Suprapubic skin (tissue), 4 donors: ENCODE measurements at regions not wholly inside any gene's neighbourhood (a gene's known extent, or its start where the extent isn't known, plus 50 kb on each side); places are given as distances from the start of the nearest gene placed in this dataset.

Experiments
- DNase-seq, 2 donors: peaks; one replicate each; pipeline ENCODE4 v3.0.0-alpha.2; 2019; ENCODE audit warnings: low spot score in 2 of 2
- H3K27ac ChIP-seq: fragments of 200-600 bp; sonication (generic); one replicate; pipeline ENCODE4 v1.5.1; 2019
- H3K27me3 ChIP-seq: fragments of 200-600 bp; sonication (generic); one replicate; pipeline ENCODE4 v1.5.1; 2019
- H3K36me3 ChIP-seq: fragments of 200-600 bp; sonication (generic); one replicate; pipeline ENCODE4 v1.5.1; 2019
- H3K4me1 ChIP-seq: fragments of 200-600 bp; sonication (generic); one replicate; pipeline ENCODE4 v1.5.1; 2019
- H3K4me3 ChIP-seq: fragments of 200-600 bp; sonication (generic); one replicate; pipeline ENCODE4 v1.5.1; 2019; ENCODE audit warnings: mild to moderate bottlenecking
- H3K9me3 ChIP-seq: fragments of 200-600 bp; sonication (generic); one replicate; pipeline ENCODE4 v1.5.1; 2019
- EP300 ChIP-seq: sonication (generic); formaldehyde crosslinking; IDR thresholded peaks from one replicate; pipeline ENCODE4 v1.6.1; 2017; ENCODE audit warnings: antibody characterized with exemption
- POLR2A ChIP-seq, 2 donors: fragments of 450-650 bp; IDR thresholded peaks; one replicate each; pipeline ENCODE4 v1.6.1; 2017; ENCODE audit warnings: antibody characterized with exemption in 2 of 2, mild to moderate bottlenecking in 2 of 2, moderate library complexity in 2 of 2
- POLR2AphosphoS5 ChIP-seq, 3 donors: sonication (generic); formaldehyde crosslinking; IDR thresholded peaks; one replicate each; pipeline ENCODE4 v1.6.1; 2017; ENCODE audit warnings: antibody characterized with exemption in 3 of 3
- WGBS: methylation state at CpG from one replicate; pipeline ENCODE4 v1.1.5; 2018; 5-methylcytosine and 5-hydroxymethylcytosine counted together
- TF ChIP-seq, protein P1 (sequence below), 2 donors: fragments of 200-600 bp in 1 of 2; fragments of 450-650 bp in 1 of 2; sonication (generic) in 1 of 2; IDR thresholded peaks; one replicate each; pipeline ENCODE4 v1.5.1; 2016 to 2019; ENCODE audit warnings: antibody characterized with exemption in 2 of 2, mild to moderate bottlenecking in 1 of 2, moderate library complexity in 1 of 2

DNA sequence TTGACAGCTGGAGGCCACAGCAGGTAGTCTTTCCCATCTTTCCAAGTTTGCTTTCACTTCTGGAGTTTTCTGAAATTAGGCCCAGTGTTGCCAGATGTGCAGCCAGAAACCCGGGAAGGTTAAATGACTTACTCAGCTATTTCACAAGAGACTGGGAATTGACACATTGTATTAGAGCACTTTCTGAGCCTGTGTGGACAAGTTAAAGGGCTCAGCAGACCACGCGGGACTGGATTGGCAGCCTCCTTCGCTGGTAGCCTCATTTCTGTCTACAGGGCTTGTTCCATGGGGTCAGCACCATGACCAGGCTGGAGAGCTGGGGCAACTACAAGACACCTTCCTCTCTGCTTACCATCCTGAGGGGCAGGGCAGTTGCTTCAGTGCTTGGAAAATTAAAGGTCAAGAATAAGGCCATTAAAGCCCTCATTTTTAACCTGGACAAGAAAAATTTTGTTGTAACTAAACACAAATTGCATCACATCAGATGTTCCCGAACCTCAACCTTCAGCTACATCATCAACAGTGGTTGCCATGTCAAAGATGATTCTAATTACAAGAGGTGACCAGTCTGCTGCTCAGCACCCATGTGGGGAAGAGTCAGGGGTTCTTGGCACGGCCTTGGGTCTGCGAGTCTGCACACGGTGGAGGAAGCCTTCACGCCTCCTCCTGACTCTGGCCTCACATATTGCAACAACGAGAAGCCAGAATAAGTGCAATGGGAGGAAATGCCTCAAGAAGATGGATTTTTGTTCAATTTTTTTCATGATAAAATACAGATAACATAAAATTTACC lies 279.5 kb upstream of the RAB6C start:
- H3K27me3 ChIP-seq, result no peaks in the 10 kb centered on the region
- WGBS, result 58% methylated on average over 10 of the region's 10 CpGs
- H3K36me3 ChIP-seq, result no peaks in the 10 kb centered on the region
- no peak for DNase-seq
- no peaks in the 10 kb centered on the region for H3K4me1 ChIP-seq
- no peak overlapping the region for H3K27ac ChIP-seq
- TF ChIP-seq, protein P1, sequence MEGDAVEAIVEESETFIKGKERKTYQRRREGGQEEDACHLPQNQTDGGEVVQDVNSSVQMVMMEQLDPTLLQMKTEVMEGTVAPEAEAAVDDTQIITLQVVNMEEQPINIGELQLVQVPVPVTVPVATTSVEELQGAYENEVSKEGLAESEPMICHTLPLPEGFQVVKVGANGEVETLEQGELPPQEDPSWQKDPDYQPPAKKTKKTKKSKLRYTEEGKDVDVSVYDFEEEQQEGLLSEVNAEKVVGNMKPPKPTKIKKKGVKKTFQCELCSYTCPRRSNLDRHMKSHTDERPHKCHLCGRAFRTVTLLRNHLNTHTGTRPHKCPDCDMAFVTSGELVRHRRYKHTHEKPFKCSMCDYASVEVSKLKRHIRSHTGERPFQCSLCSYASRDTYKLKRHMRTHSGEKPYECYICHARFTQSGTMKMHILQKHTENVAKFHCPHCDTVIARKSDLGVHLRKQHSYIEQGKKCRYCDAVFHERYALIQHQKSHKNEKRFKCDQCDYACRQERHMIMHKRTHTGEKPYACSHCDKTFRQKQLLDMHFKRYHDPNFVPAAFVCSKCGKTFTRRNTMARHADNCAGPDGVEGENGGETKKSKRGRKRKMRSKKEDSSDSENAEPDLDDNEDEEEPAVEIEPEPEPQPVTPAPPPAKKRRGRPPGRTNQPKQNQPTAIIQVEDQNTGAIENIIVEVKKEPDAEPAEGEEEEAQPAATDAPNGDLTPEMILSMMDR (IDR thresholded peaks at IDR 0.05), result no peak
- no peak for TF ChIP-seq POLR2AphosphoS5 (IDR thresholded peaks at IDR 0.05)
- no peak for TF ChIP-seq POLR2A (IDR thresholded peaks at IDR 0.05)
- no peak for TF ChIP-seq EP300
- no peaks in the 10 kb centered on the region for H3K9me3 ChIP-seq
- no peak overlapping the region for H3K4me3 ChIP-seq

DNA sequence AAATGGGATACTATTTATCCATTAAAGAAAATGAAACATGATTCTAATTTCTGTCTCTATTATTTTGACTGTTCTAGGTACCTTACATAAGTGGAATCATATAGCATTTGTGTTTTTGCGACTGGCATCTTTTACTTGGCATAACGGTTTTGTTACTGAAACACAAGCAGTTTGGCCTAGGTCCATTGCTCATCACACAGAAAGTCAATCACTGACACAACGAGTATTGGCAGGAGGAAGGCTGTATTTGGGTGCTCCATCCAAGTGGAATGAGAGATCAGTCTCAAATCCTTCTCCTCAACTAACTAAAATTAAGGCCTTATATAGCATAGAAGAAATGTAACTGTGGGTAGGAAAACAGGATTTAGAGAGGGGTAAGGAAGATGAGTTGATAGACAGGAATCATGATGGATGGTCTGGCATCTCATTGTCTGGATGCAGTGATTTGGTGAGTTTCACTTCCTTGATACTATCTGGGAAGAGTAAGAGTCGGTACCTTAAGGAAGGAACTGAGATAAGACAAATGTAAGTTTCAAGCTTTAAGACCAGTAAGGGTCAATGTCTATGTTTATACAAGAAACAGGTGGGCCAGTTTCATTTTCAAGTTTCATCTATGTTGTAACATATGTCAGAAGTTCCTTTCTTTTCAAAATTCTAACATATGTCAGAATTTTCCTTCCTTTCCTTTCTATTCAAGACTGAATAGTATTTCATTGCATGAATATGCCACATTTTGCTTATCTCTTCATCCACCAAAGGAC lies 276.9 kb upstream of the RAB6C start:
- no peaks in the 10 kb centered on the region for H3K4me1 ChIP-seq
- no peak overlapping the region for H3K27ac ChIP-seq
- no peak for DNase-seq
- 79% methylated on average over 4 of the region's 4 CpGs for WGBS
- H3K4me3 ChIP-seq, result no peak overlapping the region
- no peaks in the 10 kb centered on the region for H3K36me3 ChIP-seq
- H3K27me3 ChIP-seq, result no peaks in the 10 kb centered on the region
- H3K9me3 ChIP-seq, result no peaks in the 10 kb centered on the region
- TF ChIP-seq EP300, result no peak
- TF ChIP-seq, protein P1 (IDR thresholded peaks at IDR 0.05), result no peak
- no peak for TF ChIP-seq POLR2A (IDR thresholded peaks at IDR 0.05)
- no peak for TF ChIP-seq POLR2AphosphoS5 (IDR thresholded peaks at IDR 0.05)

DNA sequence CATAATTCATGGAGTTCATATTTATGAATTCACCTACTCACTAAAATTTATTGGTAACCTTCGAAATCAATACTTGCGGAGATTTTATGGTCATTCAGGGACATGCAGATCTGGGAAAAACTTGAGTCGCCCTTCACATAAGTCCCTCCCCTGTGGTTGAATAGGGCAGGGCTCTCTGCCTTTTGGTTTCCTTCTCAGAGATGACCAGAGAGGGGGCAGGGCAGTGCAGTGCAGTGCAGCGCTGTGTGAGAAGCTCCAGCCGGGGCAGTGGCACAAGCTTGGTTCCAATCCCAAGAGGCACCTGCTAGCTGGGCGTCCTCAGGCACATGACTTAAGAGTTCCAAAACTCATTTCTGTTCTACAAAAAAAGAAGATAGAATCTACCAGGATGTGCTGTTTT lies 274.4 kb upstream of the RAB6C start:
- WGBS, result 90% methylated on average over 6 of the region's 6 CpGs
- Histone ChIP-seq H3K9me3 (no peaks in the 10 kb centered on the region), H3K36me3 (no peaks in the 10 kb centered on the region), H3K27me3 (no peaks in the 10 kb centered on the region), H3K4me1 (no peaks in the 10 kb centered on the region), H3K27ac (no peak overlapping the region), H3K4me3 (no peak overlapping the region)
- no peak for TF ChIP-seq POLR2A (IDR thresholded peaks at IDR 0.05)
- no peak for TF ChIP-seq POLR2AphosphoS5 (IDR thresholded peaks at IDR 0.05)
- TF ChIP-seq EP300, result no peak
- TF ChIP-seq, protein P1 (IDR thresholded peaks at IDR 0.05), result no peak
- DNase-seq, result no peak

DNA sequence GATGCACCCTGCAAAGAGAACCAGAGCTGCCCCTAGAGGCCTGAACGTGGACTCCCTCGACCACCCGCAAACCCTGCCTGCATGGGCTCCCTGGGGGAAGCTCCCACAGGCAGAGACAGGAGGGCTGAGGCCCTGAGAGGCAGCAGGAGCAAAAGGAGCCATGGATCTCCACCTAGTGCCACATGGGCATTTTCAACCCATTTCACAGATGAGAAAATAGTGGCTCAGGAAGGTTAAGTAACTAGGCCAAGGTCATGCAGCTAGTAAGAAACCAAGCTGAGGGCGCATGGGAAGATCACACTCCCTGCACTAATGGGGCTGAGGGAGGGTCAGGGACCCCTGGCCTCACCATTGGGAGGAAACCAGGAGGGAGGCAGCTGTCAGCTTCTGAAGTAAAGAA lies 271.7 kb upstream of the RAB6C start:
- Histone ChIP-seq H3K27ac (no peak overlapping the region), H3K4me1 (no peaks in the 10 kb centered on the region), H3K36me3 (no peaks in the 10 kb centered on the region), H3K9me3 (no peaks in the 10 kb centered on the region), H3K27me3 (no peaks in the 10 kb centered on the region), H3K4me3 (no peak overlapping the region)
- no peak for DNase-seq
- WGBS, result 90% methylated on average over 2 of the region's 4 CpGs
- TF ChIP-seq POLR2AphosphoS5 (IDR thresholded peaks at IDR 0.05), result no peak
- TF ChIP-seq POLR2A (IDR thresholded peaks at IDR 0.05), result no peak
- TF ChIP-seq EP300, result no peak
- TF ChIP-seq, protein P1 (IDR thresholded peaks at IDR 0.05), result no peak
